HCT116 (cell line): ENCODE measurements at regions not wholly inside any gene's neighbourhood (a gene's known extent, or its start where the extent isn't known, plus 50 kb on each side); places are given as distances from the start of the nearest gene placed in this dataset.

ENCODE experiments used
- CEBPB ChIP-seq: IDR thresholded peaks from 2 replicates; pipeline ENCODE4 v1.6.1; 2012; ENCODE audit warnings: low read depth
- CTCF ChIP-seq, 3 experiments: fragments of 200-600 bp in 1 of 3; sonication (generic) in 1 of 3; IDR thresholded peaks in 2 of 3; conservative IDR thresholded peaks in 1 of 3; 2 replicates each; pipeline ENCODE4 v1.5.1; 2012 to 2017; ENCODE audit warnings: low read depth in 2 of 3, low read length in 2 of 3, antibody characterized with exemption in 1 of 3, borderline replicate concordance in 1 of 3, control low read depth in 1 of 3, mild to moderate bottlenecking in 1 of 3, mixed read lengths in 1 of 3, mixed run types in 1 of 3, moderate library complexity in 1 of 3; ENCODE audit not compliant: insufficient read depth in 1 of 3
- EGR1 ChIP-seq: IDR thresholded peaks from 2 replicates; pipeline ENCODE4 v1.6.1; 2012; ENCODE audit warnings: low read depth
- EZH2 ChIP-seq: fragments of 200-600 bp; sonication (generic); IDR thresholded peaks from 2 replicates; pipeline ENCODE4 v1.6.1; 2017; ENCODE audit warnings: antibody characterized with exemption, mixed run types
- EZH2phosphoT487 ChIP-seq: fragments of 200-600 bp; IDR thresholded peaks from 2 replicates; pipeline ENCODE4 v1.6.1; 2018; ENCODE audit warnings: antibody characterized with exemption, borderline replicate concordance
- JUND ChIP-seq: IDR thresholded peaks from 2 replicates; pipeline ENCODE4 v1.6.1; 2012
- MAX ChIP-seq: IDR thresholded peaks from 2 replicates; pipeline ENCODE4 v1.6.1; 2012
- POLR2A ChIP-seq: IDR thresholded peaks from 2 replicates; pipeline ENCODE4 v1.7.0; 2011; ENCODE audit warnings: borderline replicate concordance; ENCODE audit not compliant: insufficient read depth, insufficient read length; ENCODE audit errors: extremely low read depth
- SIN3A ChIP-seq: IDR thresholded peaks from 2 replicates; pipeline ENCODE4 v1.6.1; 2012; ENCODE audit warnings: low read depth
- YY1 ChIP-seq: IDR thresholded peaks from 2 replicates; pipeline ENCODE4 v1.6.1; 2011; ENCODE audit warnings: low read length, low read depth, moderate library complexity, mild to moderate bottlenecking; ENCODE audit not compliant: insufficient replicate concordance; ENCODE audit errors: extremely low read depth
- ZNF274 ChIP-seq: fragments of 200-500 bp; sonication (Bioruptor generic); IDR thresholded peaks from 2 replicates; pipeline ENCODE4 v1.6.1; 2014; ENCODE audit warnings: mild to moderate bottlenecking, low read depth, low read length, inconsistent platforms

GRCh38 chr15:31556494-31557150, 230.0 kb downstream of the KLF13 start:
- no peak for TF ChIP-seq EZH2phosphoT487
- no peak for TF ChIP-seq CTCF (IDR thresholded peaks at IDR 0.05 in 2 of 3, conservative IDR thresholded peaks at IDR 0.05 in 1 of 3; ENCODE audit: borderline replicate concordance in 1 of 3, insufficient read depth in 1 of 3, low read depth in 2 of 3, low read length in 2 of 3)
- TF ChIP-seq CEBPB, result no peak
- no peak for TF ChIP-seq JUND
- TF ChIP-seq ZNF274, result no peak
- no peak for TF ChIP-seq EGR1
- TF ChIP-seq SIN3A, result no peak
- no peak for TF ChIP-seq YY1
- no peak for TF ChIP-seq EZH2
- TF ChIP-seq POLR2A, result no peak
- no peak for TF ChIP-seq MAX
